GM19043 (cell line): ENCODE measurements at regions not wholly inside any gene's neighbourhood (a gene's known extent, or its start where the extent isn't known, plus 50 kb on each side); places are given as distances from the start of the nearest gene placed in this dataset.

Source experiments
- ATAC-seq: cut with Tn5 transposase; IDR thresholded peaks from one replicate; pipeline ENCODE4 v1.9.1; 2021; ENCODE audit warnings: low read depth; ENCODE audit not compliant: unreplicated experiment

GRCh38 chr14:39857376-39858055 lies 425.3 kb upstream of the FBXO33 start:
- ATAC-seq = no peak

GRCh38 chr14:39853441-39853840 lies 421.2 kb upstream of the FBXO33 start:
- ATAC-seq = no peak

- no peak for ATAC-seq
Observed at GRCh38 chr14:39851202-39851601, 419.0 kb upstream of the FBXO33 start.

- no peak for ATAC-seq
Observed at GRCh38 chr14:39847852-39848251, 415.6 kb upstream of the FBXO33 start.

GRCh38 chr14:39847194-39847593 lies 415.0 kb upstream of the FBXO33 start:
- ATAC-seq = no peak

GRCh38 chr14:39843881-39844280 lies 411.6 kb upstream of the FBXO33 start:
- no peak for ATAC-seq

- ATAC-seq = no peak
Observed at GRCh38 chr14:39841088-39841487, 408.9 kb upstream of the FBXO33 start.

- peak; percentile 98 for ATAC-seq
Observed at GRCh38 chr14:39827901-39828655, 395.8 kb upstream of the FBXO33 start.

- no peak for ATAC-seq
Observed at GRCh38 chr14:39812532-39813320, 380.5 kb upstream of the FBXO33 start.

- ATAC-seq = no peak
Observed at GRCh38 chr14:39807271-39807670, 375.0 kb upstream of the FBXO33 start.

- no peak for ATAC-seq
Observed at GRCh38 chr14:39784461-39784860, 352.2 kb upstream of the FBXO33 start.

- ATAC-seq = no peak
Observed at GRCh38 chr14:39781466-39781865, 349.2 kb upstream of the FBXO33 start.

GRCh38 chr14:39773387-39774126 lies 341.3 kb upstream of the FBXO33 start:
- no peak for ATAC-seq

- no peak for ATAC-seq
Observed at GRCh38 chr14:39772627-39773026, 340.4 kb upstream of the FBXO33 start.

- ATAC-seq = no peak
Observed at GRCh38 chr14:39768589-39768988, 336.4 kb upstream of the FBXO33 start.

GRCh38 chr14:39766397-39767000 lies 334.3 kb upstream of the FBXO33 start:
- no peak for ATAC-seq

- no peak for ATAC-seq
Observed at GRCh38 chr14:39765676-39766075, 333.4 kb upstream of the FBXO33 start.

GRCh38 chr14:39763402-39763890 lies 331.2 kb upstream of the FBXO33 start:
- ATAC-seq = no peak

GRCh38 chr14:39762576-39763401 lies 330.6 kb upstream of the FBXO33 start:
- ATAC-seq = no peak
